HG03045 (cell line): ENCODE measurements at regions not wholly inside any gene's neighbourhood (a gene's known extent, or its start where the extent isn't known, plus 50 kb on each side); places are given as distances from the start of the nearest gene placed in this dataset.
"Not testable (repeated sequence)": the region's sequence is repeated elsewhere in the genome, so short reads cannot be mapped to it uniquely, and the experiment has no call there.

Experiments used
- ATAC-seq: cut with Tn5 transposase; IDR thresholded peaks from one replicate; pipeline ENCODE4 v1.9.1; 2021; ENCODE audit warnings: mild to moderate bottlenecking, moderate library complexity; ENCODE audit not compliant: unreplicated experiment

DNA sequence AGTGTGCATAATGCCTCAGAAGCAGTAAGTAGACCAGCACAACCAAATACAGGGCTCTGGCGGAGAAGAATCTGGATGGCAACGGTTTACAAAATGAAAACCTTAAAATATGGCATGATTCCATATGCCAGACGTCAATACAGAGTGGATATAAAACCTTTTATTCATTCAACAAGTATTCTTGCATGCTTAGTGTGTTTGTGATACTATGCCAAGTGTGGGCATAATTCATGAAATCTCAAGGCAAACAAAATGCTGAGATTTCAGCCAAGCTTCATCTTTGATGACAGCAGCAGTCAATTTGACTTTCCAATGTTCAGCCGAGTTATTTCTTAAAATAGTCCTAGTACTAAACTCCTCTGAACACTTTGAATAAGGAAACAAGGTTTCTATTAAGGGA is 119.4 kb downstream of the CD24 start:
- ATAC-seq, result no peak

DNA sequence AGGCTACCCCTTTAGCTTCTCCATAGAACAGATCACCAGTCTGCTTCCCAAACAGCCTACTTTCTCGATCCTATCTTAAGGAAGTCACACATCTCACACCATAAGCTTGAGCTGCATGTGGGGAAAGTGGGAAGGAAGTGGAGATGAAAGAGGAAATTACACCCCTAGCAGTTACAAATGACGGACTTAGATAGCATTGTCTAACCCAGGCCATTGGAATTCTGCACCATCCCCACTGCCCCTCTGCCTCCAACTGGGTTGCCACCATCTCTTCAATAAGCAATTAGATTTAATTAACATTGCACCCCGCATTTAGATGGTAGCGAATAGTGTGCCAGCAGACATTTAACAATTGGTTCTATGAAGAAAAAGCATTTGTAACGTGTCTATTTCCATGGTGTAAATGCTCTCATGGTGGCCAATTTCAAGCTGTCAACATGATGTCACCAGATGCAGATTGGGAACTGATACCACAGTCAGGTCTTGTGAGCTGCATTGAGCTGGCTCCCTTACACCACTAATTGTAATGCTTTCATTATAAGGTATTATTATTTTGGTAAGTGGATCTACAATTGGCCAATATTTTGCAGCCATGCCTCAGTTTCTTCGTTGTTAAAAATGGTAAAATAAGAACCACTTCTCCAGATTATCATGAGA is 124.7 kb downstream of the CD24 start:
- no peak for ATAC-seq

GRCh38 chr6:106849120-106849519 is 125.4 kb downstream of the CD24 start:
- ATAC-seq, result no peak

GRCh38 chr6:106847116-106847515 is 127.4 kb downstream of the CD24 start:
- ATAC-seq, result no peak

DNA sequence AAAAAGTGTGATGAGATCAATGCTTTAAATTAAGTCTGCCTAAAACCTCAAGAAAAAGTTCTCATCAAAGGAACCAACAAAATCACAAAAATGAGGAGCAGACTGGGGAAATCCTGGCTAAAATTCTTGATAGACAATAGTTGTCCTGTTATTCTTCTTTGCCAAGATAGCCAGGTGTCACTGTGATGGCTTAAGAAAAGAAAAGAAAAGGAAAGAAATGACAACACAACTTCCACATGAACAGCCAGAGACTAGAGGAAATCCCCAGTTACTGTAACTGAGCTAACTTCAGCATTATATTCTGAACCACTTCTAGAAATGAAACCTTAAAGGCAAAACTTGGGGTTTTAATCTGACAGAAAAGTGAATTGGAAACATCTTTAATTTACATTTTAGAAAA is 129.6 kb downstream of the CD24 start:
- peak; percentile 67 for ATAC-seq

DNA sequence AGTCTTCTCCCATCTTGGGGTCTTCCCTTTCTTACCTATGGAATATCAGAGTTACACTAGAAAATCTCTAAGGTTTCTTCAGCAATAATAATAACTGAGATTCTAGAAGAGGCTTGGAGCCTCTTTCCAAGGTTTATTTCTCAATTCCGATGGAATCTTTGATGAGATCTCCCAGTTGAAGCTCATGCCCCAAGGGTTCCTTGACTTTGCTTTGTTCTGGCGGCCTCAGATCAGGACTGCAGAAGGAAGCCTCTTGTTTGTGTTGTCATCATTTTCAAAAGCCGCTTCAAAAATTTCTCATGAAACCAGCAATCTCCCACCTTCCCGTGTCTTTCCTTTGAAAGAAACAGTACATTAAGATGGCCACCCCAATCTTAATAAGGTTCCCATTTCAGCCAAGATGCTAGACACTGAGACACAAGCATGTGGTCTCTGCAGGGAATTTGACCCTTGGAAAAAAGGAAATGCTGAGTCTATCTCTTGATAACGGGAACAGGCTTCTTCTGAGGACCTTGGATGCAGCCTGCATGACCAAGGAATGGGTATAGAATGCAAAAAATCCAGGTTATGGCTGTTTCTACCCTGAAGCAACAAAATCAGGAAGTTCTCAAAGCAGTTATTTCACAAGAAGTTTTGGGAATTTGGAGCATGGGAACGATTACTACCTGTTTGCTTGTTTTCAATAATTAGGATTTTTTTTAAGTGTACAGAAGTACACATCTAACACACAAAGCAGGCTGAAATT is 141.6 kb downstream of the CD24 start:
- ATAC-seq, result no peak

GRCh38 chr6:106830930-106831329 is 143.6 kb downstream of the CD24 start:
- ATAC-seq, result no peak

DNA sequence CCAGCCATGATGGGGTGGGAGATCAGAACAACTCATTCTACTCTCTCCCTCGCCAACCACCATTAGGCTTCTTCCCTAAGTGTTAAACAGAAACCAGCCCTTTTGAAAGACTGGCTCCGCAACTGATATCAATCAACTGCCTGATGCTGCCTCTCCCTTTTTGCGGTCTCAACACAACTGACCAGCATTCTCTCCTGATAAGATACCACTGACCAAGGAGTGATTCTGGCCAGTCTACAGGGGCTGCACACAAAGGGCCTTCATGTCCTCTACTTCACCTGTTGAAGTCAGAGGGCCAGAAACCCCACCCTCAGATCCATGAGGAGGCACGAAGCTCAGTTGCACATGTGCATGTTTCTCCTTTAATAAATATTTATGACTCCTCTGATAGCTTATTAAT is 145.1 kb downstream of the CD24 start:
- ATAC-seq, result no peak

DNA sequence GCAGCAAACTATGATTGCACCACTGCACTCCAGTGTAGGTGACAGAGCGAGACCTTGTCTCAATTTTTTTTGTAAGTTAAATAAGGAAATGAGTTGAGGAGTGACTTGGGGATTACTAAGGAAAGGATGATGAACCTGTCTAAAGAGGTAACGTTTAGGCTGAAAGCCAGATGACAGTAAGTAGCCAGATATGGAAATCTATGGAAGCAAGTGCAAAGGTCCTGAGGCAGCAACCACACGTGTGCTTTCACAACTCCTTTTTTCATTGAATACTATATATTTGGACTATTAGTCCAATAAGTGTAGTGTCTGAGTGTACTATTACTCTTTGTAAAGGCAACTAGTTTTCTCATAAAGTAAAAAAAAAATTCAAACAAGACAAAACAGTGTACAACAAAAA is 147.4 kb downstream of the CD24 start:
- ATAC-seq, result no peak

DNA sequence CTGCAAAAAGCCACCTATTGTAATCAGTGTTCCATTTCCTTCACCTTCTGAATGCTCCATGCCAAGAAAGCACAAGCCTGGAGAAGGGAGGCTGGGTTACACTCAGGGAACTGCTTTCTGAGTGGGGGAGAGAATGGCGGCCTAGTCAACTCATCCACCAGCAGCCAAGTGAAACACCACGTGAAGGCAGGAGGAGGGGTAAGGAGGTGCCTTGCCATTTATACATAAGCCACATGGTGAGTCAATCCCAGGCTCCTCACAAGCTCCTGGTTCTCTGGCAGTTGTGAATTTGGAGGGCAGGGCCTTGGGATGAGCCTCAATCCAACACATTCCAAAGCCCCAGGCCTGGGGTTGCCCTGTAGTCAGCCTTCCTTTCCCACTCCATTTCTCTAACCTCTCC is 149.4 kb downstream of the CD24 start:
- ATAC-seq, result no peak

GRCh38 chr6:106823732-106824351 is 150.7 kb downstream of the CD24 start:
- no peak for ATAC-seq

DNA sequence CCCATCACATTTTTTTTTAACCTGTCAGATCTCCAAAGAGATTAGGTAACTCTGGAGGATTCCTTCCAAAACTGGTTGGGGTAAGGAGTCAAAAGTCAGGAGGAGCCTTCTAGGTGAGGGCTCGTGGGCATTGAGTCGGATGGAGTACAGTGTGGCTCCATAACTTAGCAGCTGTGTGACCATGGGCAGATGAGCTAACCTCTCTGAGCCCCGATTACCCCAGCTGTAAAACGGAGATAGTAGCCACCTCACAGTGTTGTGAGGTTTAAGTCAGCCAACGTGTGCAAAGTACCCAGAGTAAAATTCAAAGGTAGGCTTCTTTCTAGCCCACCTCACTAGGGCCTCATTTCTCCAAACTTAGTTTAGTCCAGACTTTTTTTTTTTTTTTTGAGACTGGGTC is 151.5 kb downstream of the CD24 start:
- no peak for ATAC-seq

GRCh38 chr6:106820412-106820852 is 154.1 kb downstream of the CD24 start:
- no peak for ATAC-seq

DNA sequence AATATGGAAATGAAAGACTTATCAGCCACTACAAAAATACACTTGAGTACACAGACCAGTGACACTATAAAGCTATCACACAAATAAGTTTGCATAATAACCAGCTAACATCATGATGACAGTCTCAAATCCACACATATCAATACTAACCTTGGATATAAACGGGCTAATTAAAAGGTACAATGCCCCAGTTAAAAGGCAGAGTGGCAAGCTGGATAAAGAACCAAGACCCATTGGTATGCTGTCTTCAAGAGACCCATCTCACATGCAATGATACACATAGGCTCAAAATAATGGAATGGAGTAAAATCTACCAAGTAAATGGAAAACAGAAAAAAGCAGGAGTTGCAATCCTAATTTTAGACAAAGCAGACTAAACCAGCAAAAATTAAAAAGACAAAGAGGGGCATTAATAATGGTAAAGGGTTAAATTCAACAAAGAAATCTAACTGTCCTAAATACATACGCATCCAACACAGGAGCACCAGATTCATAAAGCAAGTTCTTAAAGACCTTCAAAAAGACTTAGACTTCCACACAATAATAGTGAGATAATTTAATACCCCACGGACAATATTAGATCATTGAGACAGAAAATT is 163.3 kb downstream of the CD24 start:
- no peak for ATAC-seq

DNA sequence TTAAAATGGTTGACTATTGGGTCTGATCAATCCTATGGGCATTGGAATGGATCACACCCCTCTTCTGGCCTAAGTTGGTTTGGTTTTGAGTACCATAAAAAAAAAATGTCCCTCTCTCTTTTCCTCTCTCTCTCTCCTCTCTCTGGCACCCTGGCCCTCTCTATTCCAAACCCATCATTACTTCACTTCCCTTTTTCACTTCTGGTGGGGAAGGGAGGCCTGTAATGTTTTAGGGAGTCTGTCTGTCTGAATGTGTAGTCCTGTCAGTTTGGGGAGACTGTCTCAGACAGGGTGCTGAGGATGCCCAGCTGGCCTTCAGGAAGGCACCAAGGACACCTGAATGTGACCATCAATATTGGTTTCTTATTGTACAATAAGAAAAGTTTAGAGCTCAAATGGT is 165.8 kb downstream of the CD24 start:
- no peak for ATAC-seq

- no peak for ATAC-seq
These were observed 166.4 kb downstream of the CD24 start for GRCh38 chr6:106807947-106808611.

- not testable (repeated sequence) for ATAC-seq
These were observed 168.3 kb downstream of the CD24 start for GRCh38 chr6:106806253-106806652.

DNA sequence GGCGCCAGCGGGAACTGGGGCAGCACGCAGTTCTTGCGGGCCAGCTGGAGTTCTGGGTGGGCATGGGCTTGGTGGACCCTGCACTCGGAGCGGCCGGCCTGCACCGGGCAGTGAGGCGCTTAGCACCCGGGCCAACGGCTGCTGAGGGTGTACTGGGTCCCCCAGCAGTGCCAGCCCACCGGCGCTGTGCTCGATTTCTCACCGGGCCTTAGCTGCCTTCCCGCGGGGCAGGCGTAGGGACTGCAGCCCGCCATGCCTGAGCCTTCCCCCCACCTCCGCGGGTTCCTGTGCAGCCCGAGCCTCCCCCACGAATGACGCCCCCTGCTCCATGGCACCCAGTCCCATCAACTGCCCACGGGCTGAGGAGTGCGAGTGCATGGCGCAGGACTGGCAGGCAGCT is 168.8 kb downstream of the CD24 start:
- no peak for ATAC-seq

GRCh38 chr6:106804346-106805335 is 169.9 kb downstream of the CD24 start:
- ATAC-seq, result no peak

DNA sequence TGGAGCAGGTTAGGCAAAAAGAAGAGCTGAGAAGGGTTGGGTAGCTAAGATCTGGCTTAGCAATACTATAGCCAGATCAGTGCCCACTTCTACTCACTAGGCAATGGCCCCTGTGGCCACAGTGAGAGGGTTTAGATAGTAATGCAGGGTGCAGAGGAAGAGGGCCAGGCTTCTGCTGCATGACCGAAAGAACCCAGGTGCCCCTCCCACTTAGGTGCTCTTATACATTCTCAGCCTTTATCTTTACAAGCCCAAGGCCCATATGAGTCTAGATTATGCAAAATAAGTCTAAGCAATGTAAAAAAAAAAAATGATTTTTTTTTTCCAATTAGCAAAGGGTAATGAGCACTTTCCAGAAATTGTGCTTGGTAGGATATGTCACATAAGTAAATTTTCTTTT is 171.3 kb downstream of the CD24 start:
- no peak for ATAC-seq
